ENCODE measurements at regions not wholly inside any gene's neighbourhood (a gene's known extent, or its start where the extent isn't known, plus 50 kb on each side); places are given as distances from the start of the nearest gene placed in this dataset.

DNA sequence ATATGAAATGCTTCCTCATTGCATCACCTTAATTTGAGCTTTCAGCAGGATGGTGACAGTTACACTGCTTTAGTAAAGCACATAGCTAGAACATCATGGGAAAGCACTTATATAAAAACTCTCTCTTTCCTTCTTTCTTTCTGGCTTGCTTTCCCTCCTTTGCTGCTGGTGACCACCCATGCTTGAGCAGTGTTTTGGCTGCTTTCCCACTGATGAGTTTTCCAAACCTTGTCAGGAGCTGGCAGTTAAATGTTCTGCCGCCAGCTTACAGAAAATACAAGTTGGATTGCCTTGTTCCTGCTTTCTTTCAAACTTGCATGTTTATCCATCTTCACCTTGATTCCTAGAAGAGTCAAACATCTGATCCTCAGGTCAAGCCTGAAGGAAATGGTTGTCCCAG lies 323.9 kb downstream of the FOXA2 start:
- DNase-seq (ENCODE audit: extremely low read depth in 1 of 4, low spot score in 3 of 4): no peak
- no peak for TF ChIP-seq XRCC4 (IDR thresholded peaks at IDR 0.05; ENCODE audit: extremely low read depth, insufficient read depth, insufficient read length)
- Histone ChIP-seq H3K4me2 (ENCODE audit: insufficient read depth, low read length) (no peak overlapping the region), H3K9me3 (replicated peaks; ENCODE audit: control insufficient read depth, insufficient read depth, low read depth, low read length) (no peaks in the 10 kb centered on the region), H3K36me3 (ENCODE audit: control insufficient read depth, insufficient read depth, low read length) (no peaks in the 10 kb centered on the region), H4K20me1 (replicated peaks; ENCODE audit: control insufficient read depth, insufficient read depth, low read length) (no peaks in the 10 kb centered on the region), H3K27ac (ENCODE audit: extremely low read depth, low read depth, low read length) (no peak overlapping the region), H3K9me1 (ENCODE audit: control insufficient read depth, insufficient read depth, low read length) (no peaks in the 10 kb centered on the region), H2AFZ (ENCODE audit: low read depth, low read length) (no peak overlapping the region), H3K9ac (ENCODE audit: insufficient read depth in 1 of 2, low read depth in 2 of 2, low read length in 2 of 2) (no peak overlapping the region), H3K27me3 (ENCODE audit: control insufficient read depth in 2 of 2, insufficient read depth in 2 of 2, low read length in 2 of 2) (no peaks in the 10 kb centered on the region), H3K79me2 (ENCODE audit: control insufficient read depth, insufficient read depth, low read length) (no peaks in the 10 kb centered on the region), H3K4me3 (no peak overlapping the region), H3K4me1 (replicated peaks in 1 of 2; ENCODE audit: control insufficient read depth in 2 of 2, insufficient read depth in 2 of 2, low read length in 2 of 2) (no peaks in the 10 kb centered on the region)
- in situ Hi-C loops (cut with MboI): no loop called here
- intact Hi-C loops (cut with micrococcal nuclease): no loop called here
- ATAC-seq: no peak
- no peak for FAIRE-seq
- BruUV-seq (replicated peaks): no TSS peak
- ChIA-PET CTCF (ENCODE audit: low intra/inter-chr PET ratio) (no interaction called here), POLR2A (no interaction called here)
- WGBS (ENCODE audit: insufficient coverage, low coverage, missing lambda C conversion rate): 0% methylated on average over 1 of the region's 1 CpG

DNA sequence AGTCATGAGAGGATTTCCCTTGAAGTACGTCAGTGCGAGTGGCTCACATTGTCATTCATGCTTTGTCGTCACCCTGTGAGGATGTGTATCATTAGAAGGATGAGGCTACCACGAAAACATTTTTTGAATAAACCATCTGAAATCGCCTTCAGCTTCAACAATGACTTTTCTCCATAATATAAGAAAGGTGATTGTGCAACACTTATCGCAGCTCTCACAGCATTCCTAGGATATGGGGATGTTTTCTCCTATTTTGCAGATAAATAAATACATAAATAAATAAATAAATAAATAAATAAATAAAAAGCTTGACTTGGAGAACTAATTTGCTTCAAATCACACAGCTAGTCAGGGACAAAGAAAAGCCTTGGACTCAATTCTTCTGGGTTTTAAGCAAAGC lies 326.5 kb downstream of the FOXA2 start:
- FAIRE-seq: no peak
- POLR2A ChIA-PET: interaction anchor here (0.6 to 0.7 kb wide), 2 partner anchors 9 to 614 kb away, joined by 3 read pairs; no protein-coding TSS in a partner anchor
- TF ChIP-seq PHB2 (IDR thresholded peaks at IDR 0.05; ENCODE audit: low read depth) (no peak), MAFF (IDR thresholded peaks at IDR 0.05; ENCODE audit: low read length) (no peak), POLR2A (conservative IDR thresholded peaks at IDR 0.05) (no peak), ZNF583 (CRISPR knock-in tag; IDR thresholded peaks at IDR 0.05) (no peak), SAP30 (IDR thresholded peaks at IDR 0.05; ENCODE audit: borderline replicate concordance, insufficient read depth, low read depth, low read length, poor library complexity, severe bottlenecking) (no peak), EP400 (IDR thresholded peaks at IDR 0.05) (no peak), NCOA1 (IDR thresholded peaks at IDR 0.05; ENCODE audit: low read depth) (no peak), OTX1 (CRISPR knock-in tag; IDR thresholded peaks at IDR 0.05) (no peak), PCBP1 (IDR thresholded peaks at IDR 0.05; ENCODE audit: low read depth, low read length, poor library complexity, severe bottlenecking) (no peak), ZFP36 (IDR thresholded peaks at IDR 0.05; ENCODE audit: low read depth, low read length, partially characterized antibody) (no peak), E2F3 (CRISPR knock-in tag; IDR thresholded peaks at IDR 0.05) (no peak)
- TF ChIP-seq, protein P1, sequence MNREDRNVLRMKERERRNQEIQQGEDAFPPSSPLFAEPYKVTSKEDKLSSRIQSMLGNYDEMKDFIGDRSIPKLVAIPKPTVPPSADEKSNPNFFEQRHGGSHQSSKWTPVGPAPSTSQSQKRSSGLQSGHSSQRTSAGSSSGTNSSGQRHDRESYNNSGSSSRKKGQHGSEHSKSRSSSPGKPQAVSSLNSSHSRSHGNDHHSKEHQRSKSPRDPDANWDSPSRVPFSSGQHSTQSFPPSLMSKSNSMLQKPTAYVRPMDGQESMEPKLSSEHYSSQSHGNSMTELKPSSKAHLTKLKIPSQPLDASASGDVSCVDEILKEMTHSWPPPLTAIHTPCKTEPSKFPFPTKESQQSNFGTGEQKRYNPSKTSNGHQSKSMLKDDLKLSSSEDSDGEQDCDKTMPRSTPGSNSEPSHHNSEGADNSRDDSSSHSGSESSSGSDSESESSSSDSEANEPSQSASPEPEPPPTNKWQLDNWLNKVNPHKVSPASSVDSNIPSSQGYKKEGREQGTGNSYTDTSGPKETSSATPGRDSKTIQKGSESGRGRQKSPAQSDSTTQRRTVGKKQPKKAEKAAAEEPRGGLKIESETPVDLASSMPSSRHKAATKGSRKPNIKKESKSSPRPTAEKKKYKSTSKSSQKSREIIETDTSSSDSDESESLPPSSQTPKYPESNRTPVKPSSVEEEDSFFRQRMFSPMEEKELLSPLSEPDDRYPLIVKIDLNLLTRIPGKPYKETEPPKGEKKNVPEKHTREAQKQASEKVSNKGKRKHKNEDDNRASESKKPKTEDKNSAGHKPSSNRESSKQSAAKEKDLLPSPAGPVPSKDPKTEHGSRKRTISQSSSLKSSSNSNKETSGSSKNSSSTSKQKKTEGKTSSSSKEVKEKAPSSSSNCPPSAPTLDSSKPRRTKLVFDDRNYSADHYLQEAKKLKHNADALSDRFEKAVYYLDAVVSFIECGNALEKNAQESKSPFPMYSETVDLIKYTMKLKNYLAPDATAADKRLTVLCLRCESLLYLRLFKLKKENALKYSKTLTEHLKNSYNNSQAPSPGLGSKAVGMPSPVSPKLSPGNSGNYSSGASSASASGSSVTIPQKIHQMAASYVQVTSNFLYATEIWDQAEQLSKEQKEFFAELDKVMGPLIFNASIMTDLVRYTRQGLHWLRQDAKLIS (CRISPR knock-in tag; IDR thresholded peaks at IDR 0.05): no peak

More for the DNA sequence above, 326.5 kb downstream of the FOXA2 start:
- no peak overlapping the region for H2AFZ ChIP-seq (ENCODE audit: low read depth, low read length)
- no peak overlapping the region for H3K9ac ChIP-seq (ENCODE audit: insufficient read depth in 1 of 2, low read depth in 2 of 2, low read length in 2 of 2)
- H3K79me2 ChIP-seq (ENCODE audit: control insufficient read depth, insufficient read depth, low read length): no peaks in the 10 kb centered on the region
- no peaks in the 10 kb centered on the region for H3K9me1 ChIP-seq (ENCODE audit: control insufficient read depth, insufficient read depth, low read length)
- in situ Hi-C loops (cut with MboI): no loop called here
- no peaks in the 10 kb centered on the region for H3K9me3 ChIP-seq (replicated peaks; ENCODE audit: control insufficient read depth, insufficient read depth, low read depth, low read length)
- no peak overlapping the region for H3K4me2 ChIP-seq (ENCODE audit: insufficient read depth, low read length)
- H3K36me3 ChIP-seq (ENCODE audit: control insufficient read depth, insufficient read depth, low read length): no peaks in the 10 kb centered on the region
- DNase-seq (ENCODE audit: extremely low read depth in 1 of 4, low spot score in 3 of 4): no peak
- H3K4me3 ChIP-seq: no peak overlapping the region
- ATAC-seq: no peak
- no peaks in the 10 kb centered on the region for H4K20me1 ChIP-seq (replicated peaks; ENCODE audit: control insufficient read depth, insufficient read depth, low read length)
- BruUV-seq (replicated peaks): no TSS peak
- no peak overlapping the region for H3K27ac ChIP-seq (ENCODE audit: extremely low read depth, low read depth, low read length)
- CTCF ChIA-PET (ENCODE audit: low intra/inter-chr PET ratio): no interaction called here
- 0% methylated on average over 6 of the region's 6 CpGs for WGBS (ENCODE audit: insufficient coverage, low coverage, missing lambda C conversion rate)
- intact Hi-C loops (cut with micrococcal nuclease): no loop called here
- no peaks in the 10 kb centered on the region for H3K4me1 ChIP-seq (replicated peaks in 1 of 2; ENCODE audit: control insufficient read depth in 2 of 2, insufficient read depth in 2 of 2, low read length in 2 of 2)
- H3K27me3 ChIP-seq (ENCODE audit: control insufficient read depth in 2 of 2, insufficient read depth in 2 of 2, low read length in 2 of 2): no peaks in the 10 kb centered on the region

Data from K562 (cell line).